K562 (cell line): ENCODE measurements at regions not wholly inside any gene's neighbourhood (a gene's known extent, or its start where the extent isn't known, plus 50 kb on each side); places are given as distances from the start of the nearest gene placed in this dataset.

ENCODE experiments used
- ATAC-seq: fragments of 200-7000 bp; cut with Tn5 transposase; 3 replicates; pipeline ENCODE4 v1.9.1; 2020; ENCODE audit warnings: moderate library complexity
- BruUV-seq: library from RNA; stranded (reverse); fragments of 400-500 nt; replicated peaks from 2 replicates; lab custom pipeline; 2021; lab: Mats Ljungman, UMichigan
- CTCF ChIA-PET: fragments of 300-600 bp; formaldehyde crosslinking; extraction: SDS; loops from one replicate; lab custom pipeline; 2021; ENCODE audit warnings: low intra/inter-chr PET ratio; lab: Yijun Ruan, JAX
- POLR2A ChIA-PET: fragments of 300-600, 350-650 bp; sonication (Branson Sonifier 250); formaldehyde crosslinking; extraction: SDS; loops from one replicate; lab custom pipeline; 2021; ENCODE audit warnings: antibody characterized with exemption, inconsistent platforms; lab: Yijun Ruan, JAX
- DNase-seq, 4 experiments: peaks; one replicate each; pipeline versions ENCODE4 v3.0.0 to v3.0.0-alpha.2; 2011 to 2018; ENCODE audit warnings: low spot score in 3 of 4, mixed read lengths in 3 of 4; ENCODE audit errors: extremely low read depth in 1 of 4
- FAIRE-seq: peaks from 2 replicates; lab custom pipeline; 2011; peaks lifted over from hg19 to GRCh38; lab: Jason Lieb, UNC
- H2AFZ ChIP-seq: 2 replicates; pipeline ENCODE4 v1.6.0; 2011; ENCODE audit warnings: low read depth, low read length, control low read depth, inconsistent platforms
- H3K27ac ChIP-seq: fragments of 200-600 bp; 3 replicates; pipeline ENCODE4 v1.8.0; 2011; ENCODE audit warnings: low read depth, mild to moderate bottlenecking, control low read depth, inconsistent platforms, low read length, moderate library complexity, mixed read lengths; ENCODE audit errors: extremely low read depth
- H3K27me3 ChIP-seq, 2 experiments: fragments of 300-600 bp in 1 of 2; 2 replicates in 1 of 2; 3 replicates in 1 of 2; pipeline versions ENCODE4 v1.6.0 to v1.8.0; 2011; ENCODE audit warnings: inconsistent platforms in 2 of 2, low read length in 2 of 2, mild to moderate bottlenecking in 1 of 2, mixed read lengths in 1 of 2, moderate library complexity in 1 of 2; ENCODE audit not compliant: control insufficient read depth in 2 of 2, insufficient read depth in 2 of 2
- H3K36me3 ChIP-seq: fragments of 300-600 bp; 3 replicates; pipeline ENCODE4 v1.8.0; 2011; ENCODE audit warnings: mild to moderate bottlenecking, low read length, inconsistent platforms; ENCODE audit not compliant: control insufficient read depth, insufficient read depth
- H3K4me1 ChIP-seq, 2 experiments: fragments of 200-600 bp in 1 of 2; replicated peaks in 1 of 2; 2 replicates in 1 of 2; 3 replicates in 1 of 2; pipeline versions ENCODE4 v1.5.1 to v1.8.0; 2011; ENCODE audit warnings: inconsistent platforms in 2 of 2, low read length in 2 of 2, mild to moderate bottlenecking in 1 of 2, mixed read lengths in 1 of 2, moderate library complexity in 1 of 2; ENCODE audit not compliant: control insufficient read depth in 2 of 2, insufficient read depth in 2 of 2
- H3K4me2 ChIP-seq: 2 replicates; pipeline ENCODE4 v1.6.1; 2011; ENCODE audit warnings: low read length, control low read depth, inconsistent platforms, mixed read lengths; ENCODE audit not compliant: insufficient read depth
- H3K4me3 ChIP-seq: fragments of 200-600 bp; sonication (generic), shearing (Covaris generic); 2 replicates; pipeline ENCODE4 v1.5.1; 2016; ENCODE audit warnings: control low read depth, inconsistent platforms
- H3K79me2 ChIP-seq: fragments of 200-600 bp; 3 replicates; pipeline ENCODE4 v1.8.0; 2011; ENCODE audit warnings: low read length, inconsistent platforms; ENCODE audit not compliant: control insufficient read depth, insufficient read depth
- H3K9ac ChIP-seq, 2 experiments: 2 replicates each; pipeline versions ENCODE4 v1.6.0 to v1.6.1; 2011; ENCODE audit warnings: low read depth in 2 of 2, low read length in 2 of 2, control low read depth in 1 of 2, inconsistent platforms in 1 of 2, mild to moderate bottlenecking in 1 of 2, mixed read lengths in 1 of 2; ENCODE audit not compliant: insufficient read depth in 1 of 2
- H3K9me1 ChIP-seq: one replicate; pipeline ENCODE4 v1.6.0; 2011; ENCODE audit warnings: inconsistent platforms, mild to moderate bottlenecking, low read length, moderate library complexity; ENCODE audit not compliant: control insufficient read depth, insufficient read depth
- H3K9me3 ChIP-seq: replicated peaks from 2 replicates; pipeline ENCODE4 v1.5.1; 2011; ENCODE audit warnings: low read depth, low read length, inconsistent platforms; ENCODE audit not compliant: control insufficient read depth, insufficient read depth
- H4K20me1 ChIP-seq: replicated peaks from 2 replicates; pipeline ENCODE4 v1.6.1; 2011; ENCODE audit warnings: low read length, inconsistent platforms, mixed read lengths; ENCODE audit not compliant: control insufficient read depth, insufficient read depth
- DEAF1 ChIP-seq: fragments of 450-650 bp; formaldehyde crosslinking; IDR thresholded peaks from 2 replicates; pipeline ENCODE4 v1.4.0; 2020; ENCODE audit warnings: mild to moderate bottlenecking, moderate library complexity
- ILF3 ChIP-seq: fragments of 450-650 bp; IDR thresholded peaks from 2 replicates; pipeline ENCODE4 v1.6.1; 2018; ENCODE audit warnings: antibody characterized with exemption, mild to moderate bottlenecking, moderate library complexity, borderline replicate concordance
- WGBS: fragments of 100-300 bp; shearing (Covaris generic); methylation state at CpG from one replicate; pipeline ENCODE4 v1.1.6; 2016; ENCODE audit warnings: low coverage, mixed read lengths; ENCODE audit not compliant: insufficient coverage; ENCODE audit errors: missing lambda C conversion rate; 5-methylcytosine and 5-hydroxymethylcytosine counted together
- in situ Hi-C: fragments of 300-500 bp; cut with MboI; formaldehyde crosslinking; loops from 4 replicates; pipeline ENCODE4 v1.15.0; 2018; ENCODE audit warnings: inconsistent platforms, mixed read lengths
- intact Hi-C: fragments of 100-400 bp; cut with micrococcal nuclease; formaldehyde crosslinking; loops from 2 replicates; pipeline ENCODE4 v1.14.2; 2022
- TF ChIP-seq, protein P1 (sequence below), 2 experiments: fragments of 450-650 bp; IDR thresholded peaks; 2 replicates each; pipeline ENCODE4 v1.6.1; 2016

DNA sequence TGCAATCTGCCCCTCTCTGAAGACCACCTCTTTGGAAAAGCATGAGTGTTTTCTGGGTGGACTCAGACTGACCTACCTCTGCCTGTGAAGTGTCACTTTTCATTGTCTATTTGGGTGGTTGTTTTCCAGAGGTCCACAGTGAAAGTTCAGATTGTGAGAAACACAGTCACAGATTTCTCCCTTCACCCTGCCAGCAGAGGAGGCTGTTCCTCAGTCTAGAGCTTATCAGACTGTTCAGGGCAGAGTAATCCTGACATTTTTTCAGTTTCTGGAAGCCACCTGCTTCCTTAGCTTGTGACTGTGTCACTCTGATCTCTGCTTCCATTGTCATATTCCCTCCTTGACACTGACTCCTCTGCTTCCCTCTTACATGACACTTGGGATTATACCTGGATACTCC lies 55.4 kb upstream of the RMP24 start (continued):
- TF ChIP-seq, protein P1, sequence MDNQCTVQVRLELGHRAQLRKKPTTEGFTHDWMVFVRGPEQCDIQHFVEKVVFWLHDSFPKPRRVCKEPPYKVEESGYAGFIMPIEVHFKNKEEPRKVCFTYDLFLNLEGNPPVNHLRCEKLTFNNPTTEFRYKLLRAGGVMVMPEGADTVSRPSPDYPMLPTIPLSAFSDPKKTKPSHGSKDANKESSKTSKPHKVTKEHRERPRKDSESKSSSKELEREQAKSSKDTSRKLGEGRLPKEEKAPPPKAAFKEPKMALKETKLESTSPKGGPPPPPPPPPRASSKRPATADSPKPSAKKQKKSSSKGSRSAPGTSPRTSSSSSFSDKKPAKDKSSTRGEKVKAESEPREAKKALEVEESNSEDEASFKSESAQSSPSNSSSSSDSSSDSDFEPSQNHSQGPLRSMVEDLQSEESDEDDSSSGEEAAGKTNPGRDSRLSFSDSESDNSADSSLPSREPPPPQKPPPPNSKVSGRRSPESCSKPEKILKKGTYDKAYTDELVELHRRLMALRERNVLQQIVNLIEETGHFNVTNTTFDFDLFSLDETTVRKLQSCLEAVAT (IDR thresholded peaks at IDR 0.05), result no peak
- no peak for TF ChIP-seq DEAF1 (CRISPR knock-in tag)

DNA sequence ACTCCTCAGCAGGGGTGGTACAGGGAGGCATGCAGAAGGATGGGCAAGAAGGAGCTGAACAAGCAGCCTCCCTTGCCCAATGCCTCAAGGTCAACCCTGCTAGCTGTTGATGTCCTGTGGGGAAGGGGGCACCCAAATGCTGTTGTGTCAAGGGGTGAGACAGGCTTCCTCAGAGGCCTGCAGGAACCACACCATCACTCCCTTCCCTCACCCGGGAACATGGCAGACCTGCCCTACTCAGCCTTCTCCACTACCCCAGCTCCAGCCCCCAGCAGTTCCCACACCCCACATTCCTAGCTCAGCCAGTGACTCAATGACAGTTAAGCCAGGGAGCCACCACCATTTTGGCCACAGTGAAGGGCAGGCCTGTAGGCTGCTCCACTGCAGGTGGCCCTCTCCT lies 53.9 kb upstream of the RMP24 start:
- Histone ChIP-seq H2AFZ (no peak overlapping the region), H4K20me1 (no peaks in the 10 kb centered on the region; the same call in 1 of the 2 replicates), H3K27ac (no peak overlapping the region; the same call in 2 of the 3 replicates), H3K27me3 (peaks cover 4 to 17% of the 10 kb centered on the region in 2 experiments), H3K4me2 (no peak overlapping the region), H3K9me3 (no peaks in the 10 kb centered on the region), H3K9me1 (no peaks in the 10 kb centered on the region), H3K79me2 (no peaks in the 10 kb centered on the region), H3K4me3 (no peak overlapping the region), H3K36me3 (no peaks in the 10 kb centered on the region), H3K4me1 (no peaks in the 10 kb centered on the region), H3K9ac (no peak overlapping the region)
- WGBS, result 0% methylated on average over 1 of the region's 1 CpG
- no TSS peak for BruUV-seq
- ChIA-PET POLR2A (interaction anchor here (0.8 to 0.9 kb wide), 2 partner anchors 12 to 19 kb away, joined by 3 read pairs; no protein-coding TSS in a partner anchor), CTCF (no interaction called here)
- no peak for TF ChIP-seq ILF3
- in situ Hi-C loops (no loop called here), intact Hi-C loops (no loop called here)
- FAIRE-seq, result no peak
- no peak for ATAC-seq
- no peak for DNase-seq
